ENCODE measurements at regions not wholly inside any gene's neighbourhood (a gene's known extent, or its start where the extent isn't known, plus 50 kb on each side); places are given as distances from the start of the nearest gene placed in this dataset.

- DNase-seq (ENCODE audit: low spot score) = no peak
Observed at GRCh38 chr10:4020631-4021030, 235.6 kb upstream of the KLF6 start.

GRCh38 chr10:4018054-4018511, 233.1 kb upstream of the KLF6 start:
- DNase-seq (ENCODE audit: low spot score) = no peak

- DNase-seq (ENCODE audit: low spot score) = no peak
Observed at GRCh38 chr10:4017336-4017735, 232.3 kb upstream of the KLF6 start.

GRCh38 chr10:4016214-4016740, 231.3 kb upstream of the KLF6 start:
- no peak for DNase-seq (ENCODE audit: low spot score)

GRCh38 chr10:4013651-4014121, 228.7 kb upstream of the KLF6 start:
- DNase-seq (ENCODE audit: low spot score) = no peak

GRCh38 chr10:4012848-4013247, 227.8 kb upstream of the KLF6 start:
- DNase-seq (ENCODE audit: low spot score) = no peak

GRCh38 chr10:4011136-4011812, 226.3 kb upstream of the KLF6 start:
- no peak for DNase-seq (ENCODE audit: low spot score)

GRCh38 chr10:4008676-4009382, 223.8 kb upstream of the KLF6 start:
- no peak for DNase-seq (ENCODE audit: low spot score)

- DNase-seq (ENCODE audit: low spot score) = no peak
Observed at GRCh38 chr10:4007771-4008170, 222.8 kb upstream of the KLF6 start.

- DNase-seq (ENCODE audit: low spot score) = no peak
Observed at GRCh38 chr10:4006858-4007257, 221.8 kb upstream of the KLF6 start.

- no peak for DNase-seq (ENCODE audit: low spot score)
Observed at GRCh38 chr10:4006051-4006450, 221.0 kb upstream of the KLF6 start.

- DNase-seq (ENCODE audit: low spot score) = no peak
Observed at GRCh38 chr10:4004990-4005389, 220.0 kb upstream of the KLF6 start.

- no peak for DNase-seq (ENCODE audit: low spot score)
Observed at GRCh38 chr10:4004144-4004543, 219.1 kb upstream of the KLF6 start.

GRCh38 chr10:4003348-4003973, 218.5 kb upstream of the KLF6 start:
- DNase-seq (ENCODE audit: low spot score) = no peak

GRCh38 chr10:4001811-4002210, 216.8 kb upstream of the KLF6 start:
- no peak for DNase-seq (ENCODE audit: low spot score)

GRCh38 chr10:3999642-4000041, 214.6 kb upstream of the KLF6 start:
- no peak for DNase-seq (ENCODE audit: low spot score)

- no peak for DNase-seq (ENCODE audit: low spot score)
Observed at GRCh38 chr10:3996697-3997096, 211.7 kb upstream of the KLF6 start.

GRCh38 chr10:3995302-3996210, 210.5 kb upstream of the KLF6 start:
- DNase-seq (ENCODE audit: low spot score) = peak; percentile 23

GRCh38 chr10:3992382-3993178, 207.6 kb upstream of the KLF6 start:
- DNase-seq (ENCODE audit: low spot score) = no peak

- no peak for DNase-seq (ENCODE audit: low spot score)
Observed at GRCh38 chr10:3990307-3990706, 205.3 kb upstream of the KLF6 start.
